HG02798 (cell line): ENCODE measurements at regions not wholly inside any gene's neighbourhood (a gene's known extent, or its start where the extent isn't known, plus 50 kb on each side); places are given as distances from the start of the nearest gene placed in this dataset.

Experiments used
- ATAC-seq: cut with Tn5 transposase; IDR thresholded peaks from one replicate; pipeline ENCODE4 v1.9.1; 2021; ENCODE audit warnings: mild to moderate bottlenecking; ENCODE audit not compliant: unreplicated experiment, poor library complexity

DNA sequence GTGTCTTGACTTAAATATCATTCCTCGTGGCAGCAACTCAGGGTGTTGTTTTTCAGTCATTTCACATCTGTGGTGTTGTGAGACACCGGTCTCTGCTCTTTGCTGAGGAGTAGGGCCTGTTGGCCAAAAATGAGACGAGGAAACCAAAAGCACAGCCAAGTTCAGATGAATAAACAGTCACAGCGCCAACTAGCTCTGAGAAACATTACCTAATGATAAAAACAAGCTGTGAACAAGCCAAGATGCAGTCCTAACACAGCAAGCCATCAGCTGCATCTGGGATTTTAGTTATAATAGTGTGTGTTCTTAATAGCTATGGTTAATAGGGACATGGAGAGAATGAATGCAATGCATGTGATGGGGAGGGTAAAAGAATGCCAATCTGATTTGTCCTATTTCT is 843.4 kb upstream of the DPPA4 start:
- no peak for ATAC-seq

DNA sequence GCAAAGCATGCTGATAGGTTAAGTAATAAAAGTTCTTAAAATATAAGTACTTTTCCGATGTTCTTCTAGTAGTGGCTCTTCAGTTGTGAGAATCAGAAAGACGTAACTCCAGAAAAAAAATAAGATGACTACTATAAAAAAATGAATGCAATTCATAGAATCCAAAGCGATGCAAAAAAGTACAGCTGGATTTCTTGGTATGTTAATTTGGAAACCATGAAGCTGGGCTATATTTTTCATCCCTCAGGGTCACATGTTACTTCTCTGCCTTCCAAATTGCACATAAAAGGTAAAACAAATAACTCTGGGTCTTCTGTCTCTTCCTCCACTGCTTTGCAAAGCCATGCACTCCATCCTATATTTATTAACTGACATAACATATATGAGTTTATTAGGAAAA is 843.9 kb upstream of the DPPA4 start:
- ATAC-seq: no peak

DNA sequence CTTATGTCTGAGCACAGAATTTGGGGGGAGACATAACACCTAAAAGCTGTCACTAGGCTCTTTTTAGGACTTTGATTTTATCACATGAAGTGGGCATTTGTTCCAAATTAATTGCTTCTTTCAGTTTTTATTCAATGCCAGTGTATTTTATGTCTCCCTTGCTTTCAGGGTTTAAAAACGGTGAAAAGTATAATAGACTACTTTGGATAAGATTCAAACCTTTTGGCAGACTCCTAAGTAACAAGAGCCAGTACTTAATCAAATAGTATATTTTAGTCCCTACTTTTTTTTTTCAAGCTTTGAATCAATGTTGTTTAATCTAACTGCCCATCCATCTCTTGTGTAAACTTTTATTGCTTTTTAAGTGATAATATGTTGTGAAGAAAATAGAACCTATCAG is 847.2 kb upstream of the DPPA4 start:
- no peak for ATAC-seq

- ATAC-seq: no peak
Observed at GRCh38 chr3:110193074-110193473, 855.7 kb upstream of the DPPA4 start.

GRCh38 chr3:110198717-110199587 is 861.6 kb upstream of the DPPA4 start:
- ATAC-seq: no peak

- no peak for ATAC-seq
Observed at GRCh38 chr3:110199588-110199943, 862.2 kb upstream of the DPPA4 start.

GRCh38 chr3:110210086-110210660 is 861.4 kb upstream of the NECTIN3 start:
- no peak for ATAC-seq

DNA sequence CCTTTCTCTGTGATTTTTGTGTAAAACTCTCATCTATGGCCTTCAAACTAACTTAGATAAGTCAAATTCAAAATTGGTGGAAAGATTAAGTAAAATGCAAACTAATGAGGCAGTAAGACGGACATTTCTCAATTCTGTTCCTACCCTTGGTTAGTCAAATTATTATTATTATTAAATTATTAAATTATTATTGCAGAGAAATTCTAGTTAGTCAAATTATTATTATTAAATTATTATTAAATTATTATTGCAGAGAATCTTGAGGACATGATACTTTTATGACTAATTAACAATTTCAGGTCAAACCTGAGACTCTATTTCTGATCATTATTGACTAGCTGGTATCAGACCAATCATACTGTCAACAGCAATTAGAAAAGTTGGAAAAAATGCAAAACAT is 845.0 kb upstream of the NECTIN3 start:
- no peak for ATAC-seq

DNA sequence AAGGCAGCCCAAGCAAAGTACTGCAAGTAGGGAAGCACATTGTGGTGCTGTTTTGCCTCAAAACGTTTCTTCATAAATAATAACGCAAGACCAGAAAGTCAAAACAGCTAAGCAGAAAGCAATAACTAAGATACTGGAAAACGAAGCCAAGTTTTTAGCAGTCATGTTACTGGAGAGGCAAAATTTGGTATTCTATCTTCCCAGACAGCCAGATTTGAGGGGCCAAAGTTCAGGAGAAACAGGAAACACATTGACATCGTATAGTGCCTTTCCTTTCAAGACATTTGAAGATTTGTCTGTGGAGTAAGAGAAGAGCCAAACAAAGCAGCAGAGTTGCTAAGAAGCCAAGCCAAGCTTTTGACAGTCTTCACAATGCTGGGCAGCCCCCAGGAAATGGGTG is 843.6 kb upstream of the NECTIN3 start:
- ATAC-seq: no peak

DNA sequence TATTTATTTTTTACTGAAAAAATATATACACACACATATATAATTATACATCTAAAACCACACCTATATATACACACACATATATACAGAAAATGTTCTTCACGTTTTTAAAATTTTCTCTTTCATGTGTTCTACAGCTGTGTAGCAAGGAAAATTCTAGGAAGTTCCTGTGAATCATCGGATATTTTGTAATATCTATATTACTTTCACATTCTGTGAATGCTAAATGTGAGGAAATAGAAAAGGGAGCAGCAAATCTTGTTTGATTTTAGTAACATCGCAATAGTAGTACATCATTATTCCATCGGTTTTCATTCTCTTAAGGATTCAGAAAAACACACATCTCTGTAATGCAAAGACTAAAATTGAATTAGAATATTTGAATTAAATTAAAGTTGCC is 836.8 kb upstream of the NECTIN3 start:
- ATAC-seq: no peak

DNA sequence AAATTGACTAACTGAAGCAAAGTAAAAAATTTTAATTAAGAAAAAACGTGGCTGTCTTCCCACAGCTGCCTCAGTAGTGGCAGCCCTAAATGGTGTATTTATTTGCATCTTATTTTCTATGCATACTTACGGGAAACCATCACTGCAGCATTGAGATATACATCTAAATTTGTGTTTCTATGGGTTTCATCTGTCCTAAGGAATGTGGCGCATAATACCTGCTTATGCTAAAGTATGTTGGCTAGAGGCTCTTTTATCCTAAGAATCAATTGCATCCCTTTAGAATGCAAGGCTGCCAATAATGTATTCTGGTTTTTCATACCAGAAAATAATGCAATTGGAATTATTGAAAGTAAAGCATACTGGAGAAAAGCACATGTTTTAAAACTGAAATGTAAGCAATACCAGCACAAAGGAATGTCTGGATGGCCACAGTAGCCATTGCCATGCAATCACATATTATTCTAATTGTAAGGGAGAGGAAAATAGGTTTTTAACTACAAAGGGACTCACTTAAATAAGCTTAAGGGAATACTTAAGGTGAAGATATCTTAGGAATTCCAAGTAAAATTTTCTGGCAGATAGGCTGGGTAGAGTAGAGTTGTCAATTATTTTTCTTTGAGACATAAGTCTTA is 834.5 kb upstream of the NECTIN3 start:
- no peak for ATAC-seq

- no peak for ATAC-seq
Observed at GRCh38 chr3:110243081-110243480, 828.5 kb upstream of the NECTIN3 start.

- ATAC-seq: no peak
Observed at GRCh38 chr3:110246796-110247376, 824.7 kb upstream of the NECTIN3 start.

DNA sequence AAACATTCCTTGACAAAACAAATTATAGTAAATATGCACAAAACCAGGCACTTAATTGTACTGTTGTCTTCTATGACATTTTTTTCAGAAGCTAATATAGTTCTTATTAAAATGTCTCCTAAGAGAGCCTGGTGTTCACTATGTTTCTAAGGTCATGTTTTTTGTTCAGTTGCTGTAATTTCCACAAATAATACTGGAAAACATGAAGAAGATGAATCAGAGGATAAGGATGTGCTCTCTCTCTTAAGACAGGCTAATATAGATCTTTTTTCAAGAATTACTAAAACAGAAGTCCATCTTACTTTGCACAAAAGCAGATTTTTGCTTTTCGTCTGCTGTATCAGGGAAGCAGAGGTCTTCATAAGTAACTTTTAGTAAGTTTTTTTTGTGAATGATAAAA is 823.0 kb upstream of the NECTIN3 start:
- ATAC-seq: no peak

GRCh38 chr3:110253794-110254193 is 817.8 kb upstream of the NECTIN3 start:
- no peak for ATAC-seq

- ATAC-seq: no peak
Observed at GRCh38 chr3:110254591-110254990, 817.0 kb upstream of the NECTIN3 start.

- no peak for ATAC-seq
Observed at GRCh38 chr3:110261141-110261540, 810.5 kb upstream of the NECTIN3 start.

DNA sequence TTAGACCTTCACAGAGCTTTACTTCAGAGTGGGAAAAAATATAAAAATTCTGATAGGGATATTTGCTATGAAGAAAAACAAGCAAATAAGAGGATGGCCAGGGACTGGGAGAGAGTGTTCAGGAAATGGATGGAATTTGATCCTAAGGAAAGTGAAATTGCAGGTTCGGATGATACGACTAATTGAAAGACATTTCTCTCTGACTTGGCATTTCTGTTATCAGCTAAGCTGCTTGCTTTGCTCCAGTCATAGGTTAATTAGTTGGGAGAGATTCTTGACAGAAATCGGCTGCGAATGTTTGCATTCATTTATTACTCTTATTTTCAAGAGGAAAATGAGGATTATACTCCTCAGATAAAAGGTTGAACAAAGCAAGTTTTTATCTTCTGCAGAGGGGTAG is 808.7 kb upstream of the NECTIN3 start:
- no peak for ATAC-seq

GRCh38 chr3:110265302-110265701 is 806.3 kb upstream of the NECTIN3 start:
- ATAC-seq: no peak

DNA sequence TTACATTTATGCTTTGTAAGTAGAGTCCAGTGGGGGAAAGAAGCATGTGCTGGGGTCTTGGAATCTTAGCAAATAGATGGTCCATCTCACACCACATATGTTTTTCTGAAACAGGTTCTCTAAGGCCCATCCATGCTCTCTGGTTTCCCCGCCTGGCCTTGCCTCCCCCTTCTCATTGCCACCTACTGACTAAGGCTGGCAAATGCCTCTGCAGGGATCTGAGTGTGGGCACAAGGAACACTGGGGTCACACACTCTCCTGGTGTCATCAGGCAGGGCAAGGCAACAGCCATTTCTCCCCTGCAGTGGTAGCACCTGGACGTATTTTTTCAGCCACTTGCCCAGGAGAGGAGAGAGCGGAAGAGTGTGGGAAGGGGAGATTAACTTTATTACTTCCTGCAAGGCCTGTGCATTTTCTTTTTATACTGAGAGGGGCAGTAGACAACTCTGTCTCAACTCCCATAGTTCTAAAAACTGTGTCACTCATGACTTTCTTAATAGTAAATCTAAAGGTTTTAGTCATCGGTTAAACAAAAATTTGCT is 804.2 kb upstream of the NECTIN3 start:
- no peak for ATAC-seq

DNA sequence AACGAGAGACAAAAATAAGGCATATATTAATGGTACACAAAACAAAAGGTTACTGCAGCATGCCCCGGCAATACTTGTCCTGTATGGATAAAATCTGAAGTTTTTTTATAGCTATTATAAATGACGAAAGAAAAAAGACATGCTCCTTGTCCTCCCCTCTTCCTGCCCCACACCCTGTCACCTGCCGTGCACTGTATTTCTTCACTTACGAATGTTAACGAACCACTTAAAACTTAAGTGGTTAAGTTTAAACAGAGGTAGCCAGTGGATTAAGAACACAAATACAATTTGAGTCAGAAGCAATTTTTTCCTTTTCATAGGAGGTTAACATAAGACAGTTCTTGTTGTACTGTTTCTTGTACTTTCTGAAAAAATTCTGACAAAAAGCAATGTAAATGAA is 799.1 kb upstream of the NECTIN3 start:
- ATAC-seq: no peak
